Hematopoietic multipotent progenitor cell (in vitro differentiated cells): ENCODE measurements at regions not wholly inside any gene's neighbourhood (a gene's known extent, or its start where the extent isn't known, plus 50 kb on each side); places are given as distances from the start of the nearest gene placed in this dataset.

Experiments
- DNase-seq, 3 donors: peaks; one replicate each; pipeline ENCODE4 v3.0.0-alpha.2; 2011 to 2015; ENCODE audit warnings: low read depth in 2 of 3, low spot score in 2 of 3

DNA sequence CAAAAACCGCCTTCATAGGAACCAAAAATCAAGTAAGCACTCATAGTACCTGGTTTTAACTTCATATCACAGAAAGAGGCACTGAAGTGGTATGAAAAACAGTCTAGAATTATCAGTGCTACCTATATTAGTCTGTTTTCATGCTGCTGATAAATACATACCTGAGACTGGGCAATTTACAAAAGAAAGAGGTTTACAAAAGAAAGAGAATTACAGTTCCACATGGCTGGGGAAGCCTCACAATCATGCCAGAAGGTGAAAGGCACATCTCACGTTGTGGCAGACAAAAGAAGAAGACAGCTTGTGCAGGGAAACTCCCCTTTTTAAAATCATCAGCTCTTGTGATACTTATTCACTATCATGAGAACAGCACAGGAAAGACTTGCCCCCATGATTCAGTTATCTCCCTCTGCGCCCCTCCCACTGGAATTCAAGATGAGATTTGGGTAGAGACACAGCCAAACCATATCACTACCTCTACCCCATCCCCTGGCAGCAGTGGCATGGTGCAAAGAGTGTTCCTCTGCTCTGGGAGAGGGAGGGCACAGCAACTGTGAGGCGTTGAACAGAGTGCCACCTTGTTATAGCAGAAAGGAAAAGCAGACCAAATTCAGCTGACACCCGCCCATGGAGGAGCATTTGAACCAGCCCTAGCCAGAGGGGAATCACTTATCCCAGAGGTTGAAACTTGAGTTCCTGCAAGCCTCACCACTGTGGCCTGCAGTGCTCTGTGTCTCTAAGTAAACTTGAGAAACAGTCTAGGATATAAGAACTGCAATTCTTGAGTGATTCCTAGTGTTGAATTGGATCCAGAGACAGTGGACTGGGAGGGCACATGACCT lies 61.9 kb upstream of the PTPRZ1 start:
- no peak for DNase-seq

GRCh38 chr7:121807078-121807477 lies 65.9 kb upstream of the PTPRZ1 start:
- no peak for DNase-seq

DNA sequence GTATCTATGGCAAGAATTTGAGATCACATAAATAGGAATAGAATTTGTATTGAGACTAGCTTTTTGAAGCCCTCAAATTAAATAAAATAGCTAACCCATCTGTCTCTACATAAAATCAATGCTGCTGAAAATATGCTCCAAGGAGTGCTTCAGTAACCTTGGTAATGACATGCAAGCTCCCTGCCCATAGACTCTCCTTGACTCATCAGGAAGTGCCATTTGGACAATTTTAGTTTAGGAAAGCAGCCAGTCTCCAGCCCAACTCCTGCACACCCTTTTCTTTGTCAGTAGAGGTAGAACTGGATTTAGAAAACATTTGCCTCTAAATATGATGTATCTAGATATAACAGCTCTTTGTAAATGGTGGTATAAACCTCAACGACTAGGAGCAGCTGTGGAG lies 69.9 kb upstream of the PTPRZ1 start:
- DNase-seq, result no peak

DNA sequence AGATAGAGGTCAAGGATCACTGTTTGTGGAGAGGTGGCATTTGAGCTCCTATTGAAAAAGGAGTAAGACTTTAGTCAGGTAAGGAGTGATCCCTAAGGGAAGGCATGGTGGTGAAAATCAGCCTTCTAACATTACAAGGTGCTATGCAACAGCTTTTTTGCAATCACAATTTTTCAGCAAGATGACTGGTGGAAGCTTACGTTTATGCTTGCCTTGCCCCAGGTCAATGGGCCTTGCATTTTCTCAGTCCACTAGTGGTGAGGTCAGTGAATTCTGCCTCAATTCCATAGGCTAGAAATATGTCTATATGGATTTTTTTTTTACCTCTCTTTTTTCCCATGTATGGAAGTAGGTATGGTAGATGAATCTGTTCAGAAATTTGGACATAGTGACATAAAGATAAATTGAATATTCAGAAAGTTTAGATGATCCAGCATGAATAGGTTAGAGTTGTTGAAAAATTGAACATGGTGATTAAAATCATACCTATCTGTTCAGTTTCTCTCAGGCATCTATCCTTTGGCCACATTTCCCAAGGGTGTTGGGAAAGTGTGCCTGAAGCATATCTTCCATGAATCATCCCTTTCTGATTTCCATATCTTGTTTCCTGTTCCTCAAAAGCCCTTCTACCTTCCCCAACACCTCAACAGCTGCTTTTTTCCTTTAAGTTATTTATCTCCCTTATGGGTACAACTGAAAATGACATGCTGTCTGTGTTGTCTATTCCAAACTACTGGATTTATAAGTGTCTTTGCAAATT lies 71.9 kb upstream of the PTPRZ1 start:
- no peak for DNase-seq

- DNase-seq, result no peak
Observed at GRCh38 chr7:121798896-121799295, 74.1 kb upstream of the PTPRZ1 start.

GRCh38 chr7:121798453-121798840 lies 74.5 kb upstream of the PTPRZ1 start:
- no peak for DNase-seq

DNA sequence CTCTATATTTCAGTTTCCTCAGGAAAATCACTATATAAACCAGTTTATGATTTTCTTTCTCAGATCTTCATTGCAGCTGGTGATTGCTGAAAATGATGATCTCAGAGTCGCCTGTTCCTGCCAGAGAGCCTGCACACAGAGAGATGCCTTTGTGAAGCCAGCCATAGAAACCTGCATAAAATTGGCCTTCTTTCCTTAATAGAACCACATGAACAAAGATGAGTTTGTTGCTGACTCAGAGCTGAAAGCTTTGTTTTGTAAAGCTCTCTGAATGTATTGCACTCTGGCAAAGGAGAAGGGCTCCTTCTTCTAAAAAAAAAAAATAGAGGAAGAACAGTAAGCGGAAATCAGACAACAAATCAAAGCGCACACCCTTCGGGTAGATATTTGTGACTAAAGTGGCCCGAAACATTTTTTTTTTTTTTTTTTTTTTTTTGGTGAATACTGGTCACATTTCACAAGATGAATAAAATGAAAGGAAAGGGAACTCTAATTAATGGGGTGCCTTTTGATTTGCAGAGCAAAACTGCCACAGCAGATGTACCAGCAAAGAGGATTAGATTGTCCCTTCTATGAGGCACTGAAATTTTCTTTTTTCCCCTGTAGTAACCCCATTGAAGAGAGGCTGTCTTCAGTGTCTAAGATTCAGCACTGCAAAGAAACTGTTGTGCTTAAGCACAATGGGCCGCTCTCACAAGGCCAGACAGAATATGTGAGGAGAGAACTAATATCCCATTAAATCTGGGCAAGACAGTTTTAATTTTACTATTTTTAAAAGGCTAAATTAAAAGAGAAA lies 75.1 kb upstream of the PTPRZ1 start:
- DNase-seq, result no peak

- DNase-seq, result no peak
Observed at GRCh38 chr7:121796936-121797656, 75.9 kb upstream of the PTPRZ1 start.

DNA sequence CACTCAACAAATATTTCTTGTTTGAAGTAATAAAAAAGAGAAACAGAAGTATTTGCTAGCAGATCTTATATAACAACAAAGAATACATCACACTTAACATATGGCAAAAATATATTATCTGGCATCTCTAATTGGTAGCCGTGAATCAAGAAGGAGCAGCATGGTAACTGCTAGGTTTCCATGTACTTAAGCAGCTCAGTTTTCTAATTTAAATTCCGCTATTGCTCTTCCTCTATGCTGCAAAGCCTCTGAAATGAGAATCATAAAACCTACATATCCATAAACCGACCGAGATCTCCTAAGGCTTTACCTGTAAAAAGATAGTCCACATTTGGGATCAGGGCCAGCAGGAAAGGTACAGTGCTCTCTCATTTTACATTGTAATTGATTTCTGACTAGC lies 76.6 kb upstream of the PTPRZ1 start:
- DNase-seq, result no peak

DNA sequence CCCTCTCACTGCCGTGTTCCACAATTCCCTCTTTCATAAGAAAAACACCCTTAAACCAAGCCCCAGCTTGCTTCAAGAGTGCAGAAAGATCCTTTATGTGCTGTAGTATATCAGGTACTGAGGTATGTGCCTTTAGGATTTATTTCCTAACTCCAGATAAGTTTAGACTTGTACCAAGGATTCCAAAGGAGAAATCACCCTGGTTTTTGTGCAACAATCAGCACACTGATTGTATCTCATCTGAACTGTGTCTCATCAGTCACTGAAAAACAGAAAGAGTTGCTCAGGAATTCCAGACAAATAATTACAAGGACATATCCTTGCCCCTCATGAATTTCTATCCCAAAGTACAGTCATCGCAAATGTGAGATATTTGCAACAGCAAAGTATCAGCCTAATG lies 77.2 kb upstream of the PTPRZ1 start:
- no peak for DNase-seq

- DNase-seq, result no peak
Observed at GRCh38 chr7:121793716-121794115, 79.2 kb upstream of the PTPRZ1 start.

GRCh38 chr7:121777672-121778071 lies 95.3 kb upstream of the PTPRZ1 start:
- no peak for DNase-seq

- DNase-seq, result no peak
Observed at GRCh38 chr7:121774563-121774962, 98.4 kb upstream of the PTPRZ1 start.

- no peak for DNase-seq
Observed at GRCh38 chr7:121766676-121767075, 106.3 kb upstream of the PTPRZ1 start.

DNA sequence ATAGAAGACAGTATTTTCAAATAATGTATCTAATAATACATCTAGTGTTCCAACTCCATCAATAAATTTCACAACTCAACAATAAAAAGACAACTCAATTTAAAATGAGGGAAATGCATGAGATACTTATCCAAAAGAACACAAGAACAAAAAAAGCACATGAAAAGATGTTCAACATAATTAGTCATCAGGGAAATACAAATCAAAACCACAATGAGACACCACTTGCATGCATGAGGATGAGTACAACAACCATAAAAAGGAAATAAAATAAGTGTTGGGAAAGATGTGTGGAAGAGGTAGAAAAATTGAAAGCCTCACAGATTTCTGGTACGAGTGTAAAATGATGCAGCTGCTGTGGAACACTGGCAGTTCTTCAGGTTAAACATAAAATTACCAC lies 111.6 kb upstream of the PTPRZ1 start:
- DNase-seq, result no peak

DNA sequence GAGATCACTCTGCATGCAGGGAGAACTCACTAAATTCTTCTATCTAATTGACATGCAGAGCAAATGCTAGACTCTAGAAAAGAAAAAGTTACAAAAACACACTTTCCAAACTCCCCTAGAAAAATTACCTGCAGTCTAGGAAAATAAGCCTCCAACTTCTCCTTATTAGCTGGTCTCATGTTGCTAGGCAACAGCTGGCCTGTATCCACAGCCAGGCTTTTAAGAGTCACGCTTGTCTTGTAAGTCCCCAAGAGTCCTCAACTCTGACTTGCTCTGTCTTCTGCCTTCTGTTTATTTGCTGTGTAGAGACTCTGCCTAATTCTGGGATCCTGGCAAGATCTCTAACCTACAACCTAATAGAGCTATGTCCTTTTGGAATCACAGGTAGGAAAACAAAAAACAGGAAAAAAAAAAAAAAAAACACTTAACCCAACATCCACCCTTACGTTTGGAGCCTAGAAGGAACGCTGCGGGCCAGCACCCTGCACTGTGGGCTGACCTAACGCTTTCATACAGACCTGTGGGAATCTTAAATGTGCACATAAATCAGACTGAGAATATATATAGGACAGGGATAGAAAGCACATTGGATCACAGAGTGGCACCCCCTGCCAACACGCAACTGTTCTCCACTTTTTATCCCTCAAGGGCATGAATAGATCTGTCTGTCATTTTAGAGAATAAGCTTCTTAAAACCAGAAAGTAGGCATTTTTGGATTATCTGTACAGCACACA lies 117.0 kb upstream of the PTPRZ1 start:
- no peak for DNase-seq

- no peak for DNase-seq
Observed at GRCh38 chr7:121755286-121755685, 117.7 kb upstream of the PTPRZ1 start.

- no peak for DNase-seq
Observed at GRCh38 chr7:121753944-121754343, 119.0 kb upstream of the PTPRZ1 start.

DNA sequence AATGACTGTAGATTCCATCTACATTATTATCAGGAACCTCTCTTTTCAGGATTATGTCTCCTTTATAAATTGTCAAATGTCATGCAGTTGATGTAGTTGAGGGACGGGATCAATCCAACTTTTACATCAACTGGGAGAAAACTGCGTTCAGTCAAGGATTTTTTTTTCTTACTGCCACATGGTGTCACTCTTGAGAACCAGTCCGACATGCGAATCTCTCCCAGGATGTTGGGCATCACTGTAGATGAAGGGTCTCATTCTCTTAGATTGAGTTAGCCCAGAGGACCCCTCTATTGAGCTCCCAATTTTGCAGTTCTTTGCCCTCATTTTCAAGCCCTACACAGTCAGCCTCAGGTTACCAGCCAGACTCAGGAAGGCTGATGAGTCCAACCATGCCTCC lies 120.3 kb upstream of the PTPRZ1 start:
- peak in 1 of 3 donors; percentile 0 for DNase-seq

DNA sequence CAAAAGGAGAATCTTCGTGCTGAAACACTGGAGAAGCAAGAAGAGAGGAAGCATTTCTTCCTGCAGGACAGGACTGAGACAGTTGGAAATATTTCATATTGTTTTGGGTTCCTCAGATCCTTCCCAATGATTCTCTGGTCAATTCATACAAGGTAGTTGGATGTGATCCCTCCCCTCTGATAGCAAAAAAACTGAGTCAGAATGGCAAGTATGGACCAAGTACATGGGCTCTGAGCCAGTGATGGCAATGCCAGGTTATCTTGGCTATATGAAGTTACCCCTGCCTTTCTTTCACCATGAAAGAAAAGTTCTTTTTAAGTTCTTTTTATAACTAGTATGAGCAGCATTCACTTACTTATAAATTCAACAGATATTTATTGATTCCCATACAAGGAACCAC lies 124.4 kb upstream of the PTPRZ1 start:
- DNase-seq, result no peak
